Keratinocyte (primary cell): ENCODE measurements at regions not wholly inside any gene's neighbourhood (a gene's known extent, or its start where the extent isn't known, plus 50 kb on each side); places are given as distances from the start of the nearest gene placed in this dataset.

Source experiments
- DNase-seq: peaks from one replicate; pipeline ENCODE4 v3.0.0-alpha.2; 2011; ENCODE audit warnings: low read depth, missing footprints, low spot score
- FAIRE-seq: peaks from 2 replicates; lab custom pipeline; 2011; peaks lifted over from hg19 to GRCh38; lab: Jason Lieb, UNC
- H2AFZ ChIP-seq: 2 replicates; pipeline ENCODE4 v1.6.0; 2012; ENCODE audit warnings: low read length, control low read depth, inconsistent platforms; ENCODE audit not compliant: control insufficient read depth
- H3K27ac ChIP-seq: 2 replicates; pipeline ENCODE4 v1.5.1; 2011; ENCODE audit warnings: low read length; ENCODE audit not compliant: control insufficient read depth, insufficient read depth
- H3K27me3 ChIP-seq: 3 replicates; pipeline ENCODE4 v1.6.0; 2011; ENCODE audit warnings: low read length; ENCODE audit not compliant: control insufficient read depth, insufficient read depth; ENCODE audit errors: extremely low read depth
- H3K36me3 ChIP-seq, 2 experiments: 2 replicates in 1 of 2; 3 replicates in 1 of 2; pipeline ENCODE4 v1.5.1; 2011; ENCODE audit warnings: low read length in 2 of 2, mild to moderate bottlenecking in 1 of 2; ENCODE audit not compliant: control insufficient read depth in 2 of 2, insufficient read depth in 2 of 2; ENCODE audit errors: extremely low read depth in 1 of 2
- H3K4me1 ChIP-seq: 3 replicates; pipeline ENCODE4 v1.5.1; 2011; ENCODE audit warnings: low read length; ENCODE audit not compliant: control insufficient read depth, insufficient read depth; ENCODE audit errors: extremely low read depth
- H3K4me2 ChIP-seq: 3 replicates; pipeline ENCODE4 v1.6.0; 2011; ENCODE audit warnings: low read depth, low read length; ENCODE audit not compliant: control insufficient read depth, insufficient read depth; ENCODE audit errors: extremely low read depth
- H3K4me3 ChIP-seq, 3 experiments: fragments of 200-600 bp in 1 of 3; sonication (generic) in 1 of 3; 2 replicates in 2 of 3; 3 replicates in 1 of 3; pipeline ENCODE4 v1.5.1; 2011 to 2016; ENCODE audit warnings: low read length in 3 of 3, mild to moderate bottlenecking in 3 of 3, control low read depth in 2 of 3, inconsistent platforms in 1 of 3, low read depth in 1 of 3, mixed read lengths in 1 of 3, mixed run types in 1 of 3, moderate library complexity in 1 of 3; ENCODE audit not compliant: control insufficient read depth in 2 of 3, insufficient read depth in 2 of 3; ENCODE audit errors: extremely low read depth in 1 of 3
- H3K79me2 ChIP-seq: 2 replicates; pipeline ENCODE4 v1.6.0; 2012; ENCODE audit warnings: low read length; ENCODE audit not compliant: control insufficient read depth, insufficient read depth
- H3K9ac ChIP-seq: 3 replicates; pipeline ENCODE4 v1.6.0; 2011; ENCODE audit warnings: low read length; ENCODE audit not compliant: control insufficient read depth, insufficient read depth; ENCODE audit errors: extremely low read depth
- H3K9me1 ChIP-seq: 3 replicates; pipeline ENCODE4 v1.6.0; 2011; ENCODE audit warnings: low read length; ENCODE audit not compliant: control insufficient read depth, insufficient read depth; ENCODE audit errors: extremely low read depth
- H3K9me3 ChIP-seq: 2 replicates; pipeline ENCODE4 v1.5.1; 2012; ENCODE audit warnings: low read depth, low read length; ENCODE audit not compliant: control insufficient read depth
- H4K20me1 ChIP-seq: 3 replicates; pipeline ENCODE4 v1.6.0; 2011; ENCODE audit warnings: low read length; ENCODE audit not compliant: control insufficient read depth, insufficient read depth; ENCODE audit errors: extremely low read depth
- CTCF ChIP-seq, 3 experiments: IDR thresholded peaks in 1 of 3; conservative IDR thresholded peaks in 1 of 3; optimal IDR thresholded peaks in 1 of 3; 2 replicates in 2 of 3; 3 replicates in 1 of 3; pipeline versions ENCODE3 to v1.5.1; 2011; ENCODE audit warnings: low read length in 3 of 3, mild to moderate bottlenecking in 3 of 3, moderate library complexity in 2 of 3, control low read depth in 1 of 3, inconsistent platforms in 1 of 3; ENCODE audit not compliant: insufficient read depth in 2 of 3; ENCODE audit errors: extremely low read depth in 1 of 3
- EZH2 ChIP-seq: IDR thresholded peaks from one replicate; pipeline ENCODE4 v1.6.1; 2012; ENCODE audit warnings: inconsistent platforms, mild to moderate bottlenecking, low read length, moderate library complexity
- dilution Hi-C: fragments of 300-500 bp; cut with MboI; formaldehyde crosslinking; loops from one replicate; pipeline ENCODE4 v1.7.0; 2020; ENCODE audit warnings: low sequenced_read_pairs; ENCODE audit not compliant: extremely low pct_ligation_motif_present

- FAIRE-seq, result peak; percentile 89
These were observed 91.1 kb upstream of the ANKRD50 start for GRCh38 chr4:124803641-124804040.

GRCh38 chr4:124803026-124803425 lies 90.5 kb upstream of the ANKRD50 start:
- H2AFZ ChIP-seq, result peak overlapping the region; percentile 83
- peaks cover 23% of the 10 kb centered on the region for H3K4me1 ChIP-seq
- TF ChIP-seq EZH2 (no peak), CTCF (optimal IDR thresholded peaks at IDR 0.05 in 1 of 3, IDR thresholded peaks at IDR 0.05 in 1 of 3, conservative IDR thresholded peaks at IDR 0.05 in 1 of 3; ENCODE audit: extremely low read depth in 1 of 3, insufficient read depth in 2 of 3, low read length in 3 of 3) (no peak)
- H3K4me3 ChIP-seq, result no peak overlapping the region
- peak; percentile 73 for FAIRE-seq
- dilution Hi-C loops, result no loop called here
- no peak overlapping the region for H3K4me2 ChIP-seq
- no peaks in the 10 kb centered on the region for H3K9me1 ChIP-seq
- no peaks in the 10 kb centered on the region for H3K79me2 ChIP-seq
- H3K27me3 ChIP-seq, result no peaks in the 10 kb centered on the region
- no peaks in the 10 kb centered on the region for H4K20me1 ChIP-seq
- no peak for DNase-seq
- no peak overlapping the region for H3K9ac ChIP-seq
- H3K36me3 ChIP-seq, result no peaks in the 10 kb centered on the region
- H3K9me3 ChIP-seq, result no peaks in the 10 kb centered on the region
- no peak overlapping the region for H3K27ac ChIP-seq

More at GRCh38 chr4:124803641-124804040, 91.1 kb upstream of the ANKRD50 start:
- Histone ChIP-seq H3K9me1 (no peaks in the 10 kb centered on the region), H3K36me3 (no peaks in the 10 kb centered on the region), H2AFZ (peak overlapping the region; percentile 58), H3K9me3 (no peaks in the 10 kb centered on the region), H4K20me1 (no peaks in the 10 kb centered on the region), H3K4me3 (no peak overlapping the region), H3K9ac (no peak overlapping the region), H3K27me3 (no peaks in the 10 kb centered on the region), H3K4me2 (peak overlapping the region; percentile 66), H3K27ac (peak overlapping the region; percentile 61), H3K4me1 (peaks cover 23% of the 10 kb centered on the region), H3K79me2 (no peaks in the 10 kb centered on the region)
- dilution Hi-C loops, result no loop called here
- DNase-seq, result peak; percentile 45
- TF ChIP-seq CTCF (optimal IDR thresholded peaks at IDR 0.05 in 1 of 3, IDR thresholded peaks at IDR 0.05 in 1 of 3, conservative IDR thresholded peaks at IDR 0.05 in 1 of 3; ENCODE audit: extremely low read depth in 1 of 3, insufficient read depth in 2 of 3, low read length in 3 of 3) (no peak), EZH2 (no peak)
